HEK293T (cell line): ENCODE measurements at regions not wholly inside any gene's neighbourhood (a gene's known extent, or its start where the extent isn't known, plus 50 kb on each side); places are given as distances from the start of the nearest gene placed in this dataset.
"Not testable (repeated sequence)": the region's sequence is repeated elsewhere in the genome, so short reads cannot be mapped to it uniquely, and the experiment has no call there.

Source experiments
- BHLHE40 ChIP-seq: fragments of 450-650 bp; IDR thresholded peaks from 2 replicates; pipeline ENCODE4 v1.6.1; 2016; ENCODE audit warnings: mild to moderate bottlenecking, moderate library complexity, borderline replicate concordance
- CTBP1 ChIP-seq: fragments of 450-650 bp; IDR thresholded peaks from 2 replicates; pipeline ENCODE4 v1.6.1; 2016; ENCODE audit warnings: borderline replicate concordance
- FOXM1 ChIP-seq: fragments of 450-650 bp; IDR thresholded peaks from 2 replicates; pipeline ENCODE4 v1.6.1; 2017; ENCODE audit warnings: mild to moderate bottlenecking, borderline replicate concordance
- LEF1 ChIP-seq: fragments of 450-650 bp; IDR thresholded peaks from 2 replicates; pipeline ENCODE4 v1.6.1; 2017; ENCODE audit warnings: mild to moderate bottlenecking, borderline replicate concordance
- TARDBP ChIP-seq: fragments of 450-650 bp; IDR thresholded peaks from 2 replicates; pipeline ENCODE4 v1.6.1; 2016
- ZNF384 ChIP-seq: fragments of 450-650 bp; IDR thresholded peaks from 2 replicates; pipeline ENCODE4 v1.6.1; 2016

- not testable (repeated sequence) for TF ChIP-seq BHLHE40, FOXM1, ZNF384, CTBP1, LEF1, TARDBP
These were observed 211.6 kb upstream of the LRRC61 start for GRCh38 chr7:150111373-150112139.
